Hematopoietic multipotent progenitor cell treated with erythropoietin and hydrocortisone succinate and interleukin-3 and kit ligand, for 17 days (in vitro differentiated cells): ENCODE measurements at regions not wholly inside any gene's neighbourhood (a gene's known extent, or its start where the extent isn't known, plus 50 kb on each side); places are given as distances from the start of the nearest gene placed in this dataset.
A peak's percentile ranks its signal among the peaks of the same experiment; 100 is the strongest.
"Not testable (repeated sequence)": the region's sequence is repeated elsewhere in the genome, so short reads cannot be mapped to it uniquely, and the experiment has no call there.

Source experiments
- DNase-seq: peaks from one replicate; pipeline ENCODE4 v3.0.0-alpha.2; 2015; ENCODE audit warnings: low spot score

GRCh38 chr18:30698571-30698970 lies 344.0 kb downstream of the DSC3 start:
- no peak for DNase-seq

- no peak for DNase-seq
These were observed 346.3 kb downstream of the DSC3 start for GRCh38 chr18:30696201-30696600.

- no peak for DNase-seq
These were observed 347.8 kb downstream of the DSC3 start for GRCh38 chr18:30694773-30695172.

GRCh38 chr18:30689216-30689615 lies 353.3 kb downstream of the DSC3 start:
- DNase-seq: no peak

- DNase-seq: no peak
These were observed 355.0 kb downstream of the DSC3 start for GRCh38 chr18:30687501-30687900.

GRCh38 chr18:30684825-30685481 lies 357.6 kb downstream of the DSC3 start:
- no peak for DNase-seq

- DNase-seq: no peak
These were observed 358.7 kb downstream of the DSC3 start for GRCh38 chr18:30683836-30684235.

- no peak for DNase-seq
These were observed 359.9 kb downstream of the DSC3 start for GRCh38 chr18:30682672-30683071.

GRCh38 chr18:30679285-30679930 lies 363.1 kb downstream of the DSC3 start:
- DNase-seq: no peak

GRCh38 chr18:30677813-30678212 lies 364.7 kb downstream of the DSC3 start:
- DNase-seq: not testable (repeated sequence)

- DNase-seq: peak; percentile 5
These were observed 366.5 kb downstream of the DSC3 start for GRCh38 chr18:30676053-30676480.

GRCh38 chr18:30675493-30675892 lies 367.0 kb downstream of the DSC3 start:
- no peak for DNase-seq

GRCh38 chr18:30675072-30675471 lies 367.5 kb downstream of the DSC3 start:
- DNase-seq: no peak

GRCh38 chr18:30674596-30674995 lies 367.9 kb downstream of the DSC3 start:
- no peak for DNase-seq

- not testable (repeated sequence) for DNase-seq
These were observed 370.1 kb downstream of the DSC3 start for GRCh38 chr18:30672439-30672838.

- no peak for DNase-seq
These were observed 384.2 kb downstream of the DSC3 start for GRCh38 chr18:30658306-30658705.

GRCh38 chr18:30652387-30652786 lies 390.2 kb downstream of the DSC3 start:
- DNase-seq: no peak

- no peak for DNase-seq
These were observed 392.0 kb downstream of the DSC3 start for GRCh38 chr18:30650499-30650898.

- no peak for DNase-seq
These were observed 398.4 kb downstream of the DSC3 start for GRCh38 chr18:30644158-30644557.

- DNase-seq: no peak
These were observed 403.2 kb downstream of the DSC3 start for GRCh38 chr18:30639361-30639760.

- DNase-seq: no peak
These were observed 408.3 kb downstream of the DSC3 start for GRCh38 chr18:30634249-30634648.

- DNase-seq: no peak
These were observed 410.4 kb downstream of the DSC3 start for GRCh38 chr18:30632071-30632698.

GRCh38 chr18:30625961-30626360 lies 416.6 kb downstream of the DSC3 start:
- DNase-seq: no peak
